ENCODE measurements at regions not wholly inside any gene's neighbourhood (a gene's known extent, or its start where the extent isn't known, plus 50 kb on each side); places are given as distances from the start of the nearest gene placed in this dataset.

- Histone ChIP-seq H3K4me3 (no peak overlapping the region), H3K36me3 (ENCODE audit: low read depth, missing control alignments) (no peaks in the 10 kb centered on the region), H3K4me1 (peaks cover 4% of the 10 kb centered on the region), H3K27me3 (no peaks in the 10 kb centered on the region), H3K9me3 (no peaks in the 10 kb centered on the region), H3K27ac (peak overlapping the region; percentile 42 to 48)
- DNase-seq: peak; percentile 74
- TF ChIP-seq POLR2A (IDR thresholded peaks at IDR 0.05) (no peak), CTCF (IDR thresholded peaks at IDR 0.05) (no peak)
- intact Hi-C loops (cut with DNase I; ENCODE audit: low total_unique reads): no loop called here
These were observed 328.0 kb upstream of the SOX2 start for GRCh38 chr3:181383760-181384159.

- no peaks in the 10 kb centered on the region for H3K36me3 ChIP-seq (ENCODE audit: low read depth, missing control alignments)
- H3K27me3 ChIP-seq: no peaks in the 10 kb centered on the region
- intact Hi-C loops (cut with DNase I; ENCODE audit: low total_unique reads): no loop called here
- WGBS, 2 donors: 65 to 81% methylated on average over 7 of the region's 7 CpGs
- no peaks in the 10 kb centered on the region for H3K9me3 ChIP-seq
- H3K4me1 ChIP-seq: peaks cover 4% of the 10 kb centered on the region
- no peak for TF ChIP-seq CTCF (IDR thresholded peaks at IDR 0.05)
- no peak for TF ChIP-seq POLR2A (IDR thresholded peaks at IDR 0.05)
- peak overlapping the region; percentile 42 to 48 for H3K27ac ChIP-seq
- no peak overlapping the region for H3K4me3 ChIP-seq
- DNase-seq: no peak
These were observed 328.5 kb upstream of the SOX2 start for GRCh38 chr3:181383201-181383600.

- Histone ChIP-seq H3K27ac (peak overlapping the region; percentile 42 to 48), H3K36me3 (ENCODE audit: low read depth, missing control alignments) (no peaks in the 10 kb centered on the region), H3K4me1 (peaks cover 4% of the 10 kb centered on the region), H3K4me3 (no peak overlapping the region), H3K9me3 (no peaks in the 10 kb centered on the region), H3K27me3 (no peaks in the 10 kb centered on the region)
- DNase-seq: no peak
- TF ChIP-seq CTCF (IDR thresholded peaks at IDR 0.05) (no peak), POLR2A (IDR thresholded peaks at IDR 0.05) (no peak)
- WGBS, 2 donors: 79 to 86% methylated on average over 3 of the region's 3 CpGs
- intact Hi-C loops (cut with DNase I; ENCODE audit: low total_unique reads): no loop called here
These were observed 329.1 kb upstream of the SOX2 start for GRCh38 chr3:181382656-181383055.

GRCh38 chr3:181379278-181379677 lies 332.4 kb upstream of the SOX2 start:
- no peak for TF ChIP-seq POLR2A (IDR thresholded peaks at IDR 0.05)
- TF ChIP-seq CTCF (IDR thresholded peaks at IDR 0.05): no peak
- Histone ChIP-seq H3K27ac (no peak overlapping the region), H3K4me3 (no peak overlapping the region), H3K36me3 (ENCODE audit: low read depth, missing control alignments) (no peaks in the 10 kb centered on the region), H3K4me1 (peaks cover 3% of the 10 kb centered on the region), H3K9me3 (no peaks in the 10 kb centered on the region), H3K27me3 (no peaks in the 10 kb centered on the region)
- DNase-seq: no peak
- intact Hi-C loops (cut with DNase I; ENCODE audit: low total_unique reads): no loop called here
- 85 to 87% methylated on average over 5 of the region's 5 CpGs for WGBS, 2 donors

GRCh38 chr3:181369637-181370036 lies 342.1 kb upstream of the SOX2 start:
- 46 to 55% methylated on average over 3 of the region's 3 CpGs for WGBS, 2 donors
- Histone ChIP-seq H3K4me3 (no peak overlapping the region), H3K36me3 (ENCODE audit: low read depth, missing control alignments) (no peaks in the 10 kb centered on the region), H3K27me3 (no peaks in the 10 kb centered on the region), H3K4me1 (no peaks in the 10 kb centered on the region), H3K9me3 (no peaks in the 10 kb centered on the region), H3K27ac (no peak overlapping the region)
- no peak for DNase-seq
- no peak for TF ChIP-seq POLR2A (IDR thresholded peaks at IDR 0.05)
- TF ChIP-seq CTCF (IDR thresholded peaks at IDR 0.05): no peak
- intact Hi-C loops (cut with DNase I; ENCODE audit: low total_unique reads): no loop called here

All from testis (tissue), 2 donors.